ENCODE measurements at regions not wholly inside any gene's neighbourhood (a gene's known extent, or its start where the extent isn't known, plus 50 kb on each side); places are given as distances from the start of the nearest gene placed in this dataset.

DNA sequence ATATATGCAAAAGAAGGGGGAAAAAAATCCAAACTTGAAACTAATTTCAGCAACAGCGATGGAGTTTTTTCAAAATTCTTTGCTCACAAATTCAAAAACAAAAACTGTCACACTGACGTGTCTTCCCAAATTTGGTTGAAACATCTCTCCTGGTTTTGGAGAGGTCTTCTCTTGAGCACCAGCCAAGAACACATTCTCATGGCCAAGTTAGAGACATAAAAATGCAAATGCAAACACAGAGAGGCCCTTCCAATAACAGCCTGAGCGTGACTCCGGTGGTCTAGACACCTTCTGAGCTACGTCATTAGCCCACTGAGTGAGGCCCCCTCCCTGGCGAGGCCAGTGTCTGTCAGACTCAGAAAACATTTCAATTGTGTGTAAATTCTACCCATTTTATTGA lies 436.0 kb upstream of the PROK2 start:
- H3K9me3 ChIP-seq, result no peaks in the 10 kb centered on the region
- DNase-seq (ENCODE audit: extremely low spot score in 2 of 2), result no peak
- no peak overlapping the region for H3K27ac ChIP-seq
- TF ChIP-seq, protein P1, sequence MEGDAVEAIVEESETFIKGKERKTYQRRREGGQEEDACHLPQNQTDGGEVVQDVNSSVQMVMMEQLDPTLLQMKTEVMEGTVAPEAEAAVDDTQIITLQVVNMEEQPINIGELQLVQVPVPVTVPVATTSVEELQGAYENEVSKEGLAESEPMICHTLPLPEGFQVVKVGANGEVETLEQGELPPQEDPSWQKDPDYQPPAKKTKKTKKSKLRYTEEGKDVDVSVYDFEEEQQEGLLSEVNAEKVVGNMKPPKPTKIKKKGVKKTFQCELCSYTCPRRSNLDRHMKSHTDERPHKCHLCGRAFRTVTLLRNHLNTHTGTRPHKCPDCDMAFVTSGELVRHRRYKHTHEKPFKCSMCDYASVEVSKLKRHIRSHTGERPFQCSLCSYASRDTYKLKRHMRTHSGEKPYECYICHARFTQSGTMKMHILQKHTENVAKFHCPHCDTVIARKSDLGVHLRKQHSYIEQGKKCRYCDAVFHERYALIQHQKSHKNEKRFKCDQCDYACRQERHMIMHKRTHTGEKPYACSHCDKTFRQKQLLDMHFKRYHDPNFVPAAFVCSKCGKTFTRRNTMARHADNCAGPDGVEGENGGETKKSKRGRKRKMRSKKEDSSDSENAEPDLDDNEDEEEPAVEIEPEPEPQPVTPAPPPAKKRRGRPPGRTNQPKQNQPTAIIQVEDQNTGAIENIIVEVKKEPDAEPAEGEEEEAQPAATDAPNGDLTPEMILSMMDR (IDR thresholded peaks at IDR 0.05), result no peak
- TF ChIP-seq POLR2A (IDR thresholded peaks at IDR 0.05), result no peak
- TF ChIP-seq POLR2AphosphoS5 (IDR thresholded peaks at IDR 0.05; ENCODE audit: insufficient read depth in 1 of 2, low read depth in 1 of 2), result no peak
- H3K4me3 ChIP-seq, result no peak overlapping the region
- no peaks in the 10 kb centered on the region for H3K36me3 ChIP-seq
- intact Hi-C loops (cut with DNase I), result no loop called here
- H3K4me1 ChIP-seq, result no peaks in the 10 kb centered on the region
- no peaks in the 10 kb centered on the region for H3K27me3 ChIP-seq

DNA sequence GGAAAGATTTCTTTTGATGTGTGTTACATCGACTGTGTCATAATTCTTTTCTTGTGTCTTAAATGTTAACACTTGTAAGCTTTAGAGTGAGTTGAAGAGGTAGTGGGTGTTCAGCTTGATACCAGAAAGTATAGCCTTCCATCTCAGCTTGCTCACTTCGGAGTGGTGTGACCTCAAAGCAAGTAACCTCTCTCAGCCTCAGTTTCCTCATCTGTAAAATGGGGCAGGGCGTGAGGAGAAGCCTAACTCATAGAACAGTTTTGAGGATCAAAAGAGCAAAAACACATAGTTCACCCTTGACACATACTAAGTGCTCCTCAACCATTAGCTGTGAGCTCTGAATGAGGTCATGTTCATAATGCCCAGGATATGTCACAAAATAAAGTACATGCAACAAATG lies 434.8 kb upstream of the PROK2 start:
- Histone ChIP-seq H3K9me3 (no peaks in the 10 kb centered on the region), H3K4me3 (no peak overlapping the region), H3K4me1 (no peaks in the 10 kb centered on the region), H3K36me3 (no peaks in the 10 kb centered on the region), H3K27ac (no peak overlapping the region), H3K27me3 (no peaks in the 10 kb centered on the region)
- intact Hi-C loops (cut with DNase I), result no loop called here
- TF ChIP-seq POLR2AphosphoS5 (IDR thresholded peaks at IDR 0.05; ENCODE audit: insufficient read depth in 1 of 2, low read depth in 1 of 2), result no peak
- no peak for TF ChIP-seq POLR2A (IDR thresholded peaks at IDR 0.05)
- TF ChIP-seq, protein P1 (IDR thresholded peaks at IDR 0.05), result no peak
- DNase-seq (ENCODE audit: extremely low spot score in 2 of 2), result no peak

DNA sequence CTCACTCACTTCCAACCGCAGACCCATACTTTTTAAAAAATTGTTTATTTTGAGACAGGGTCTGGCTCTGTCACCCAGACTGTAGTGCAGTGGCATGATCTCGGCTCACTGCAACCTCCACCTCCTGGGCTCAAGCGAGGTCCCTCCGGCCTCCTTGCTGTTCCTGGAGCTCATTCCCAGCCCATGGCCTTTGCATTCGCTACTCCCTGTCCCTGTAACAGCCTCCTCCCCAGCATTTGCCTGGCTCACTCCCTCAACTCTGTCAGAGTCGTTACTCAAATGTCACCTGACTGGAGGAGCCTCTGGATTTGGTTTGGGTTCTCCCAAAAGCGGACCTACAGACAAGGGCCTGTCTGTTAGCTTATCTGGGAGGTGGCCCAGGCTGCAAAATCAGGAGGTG lies 432.6 kb upstream of the PROK2 start:
- no peaks in the 10 kb centered on the region for H3K9me3 ChIP-seq
- no peak for DNase-seq (ENCODE audit: extremely low spot score in 2 of 2)
- H3K4me1 ChIP-seq, result no peaks in the 10 kb centered on the region
- H3K4me3 ChIP-seq, result no peak overlapping the region
- TF ChIP-seq, protein P1 (IDR thresholded peaks at IDR 0.05), result no peak
- no peak for TF ChIP-seq POLR2A (IDR thresholded peaks at IDR 0.05)
- no peak for TF ChIP-seq POLR2AphosphoS5 (IDR thresholded peaks at IDR 0.05; ENCODE audit: insufficient read depth in 1 of 2, low read depth in 1 of 2)
- H3K27me3 ChIP-seq, result no peaks in the 10 kb centered on the region
- intact Hi-C loops (cut with DNase I), result no loop called here
- no peak overlapping the region for H3K27ac ChIP-seq
- no peaks in the 10 kb centered on the region for H3K36me3 ChIP-seq

DNA sequence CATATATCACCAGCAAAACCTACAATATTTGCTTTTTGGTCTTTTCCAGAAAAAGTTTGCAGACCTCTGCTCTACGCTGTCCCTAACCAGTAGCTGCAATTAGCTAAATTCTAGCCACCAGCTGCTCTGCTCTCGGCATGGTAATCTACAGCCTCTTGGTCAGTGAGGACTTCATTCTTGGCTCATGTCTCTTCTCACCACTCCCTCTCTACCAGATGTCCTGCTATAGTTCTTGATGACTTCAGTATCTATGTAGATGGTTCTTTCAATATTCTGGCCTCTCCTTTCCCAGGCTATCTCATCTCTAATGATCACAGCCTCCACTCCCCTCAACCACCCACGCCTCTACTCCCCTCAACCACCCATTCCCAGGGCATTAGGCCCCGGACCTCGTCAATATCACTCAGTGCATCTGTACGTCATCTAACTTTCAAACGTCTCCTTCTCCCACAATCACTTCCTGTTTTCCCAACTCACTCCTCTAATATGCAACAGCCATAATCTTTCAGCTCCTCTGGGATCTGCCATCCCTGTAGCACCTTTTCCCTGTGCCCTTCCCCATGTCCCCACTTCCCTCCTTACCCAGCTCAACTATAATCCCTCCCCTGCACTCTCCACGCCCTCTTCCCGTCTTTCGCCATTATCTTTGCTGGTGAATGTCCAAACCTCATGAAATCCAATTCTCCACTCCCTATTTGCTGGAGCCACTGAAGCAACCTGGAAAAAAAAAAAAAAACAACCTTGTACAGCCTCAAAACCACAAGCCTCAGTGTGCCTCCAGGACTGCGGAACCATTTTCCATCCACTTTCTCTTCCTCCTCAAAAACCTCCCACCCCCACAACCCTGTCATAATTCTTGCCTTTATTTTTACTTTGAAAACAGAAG lies 429.4 kb upstream of the PROK2 start:
- H3K9me3 ChIP-seq, result no peaks in the 10 kb centered on the region
- H3K4me3 ChIP-seq, result no peak overlapping the region
- no peak for DNase-seq (ENCODE audit: extremely low spot score in 2 of 2)
- no peaks in the 10 kb centered on the region for H3K36me3 ChIP-seq
- no peaks in the 10 kb centered on the region for H3K27me3 ChIP-seq
- TF ChIP-seq, protein P1 (IDR thresholded peaks at IDR 0.05), result no peak
- TF ChIP-seq POLR2AphosphoS5 (IDR thresholded peaks at IDR 0.05; ENCODE audit: insufficient read depth in 1 of 2, low read depth in 1 of 2) (no peak), POLR2A (IDR thresholded peaks at IDR 0.05) (no peak)
- no peaks in the 10 kb centered on the region for H3K4me1 ChIP-seq
- no peak overlapping the region for H3K27ac ChIP-seq
- intact Hi-C loops (cut with DNase I), result no loop called here

Measured in vagina (tissue), 2 donors.